ENCODE measurements at regions not wholly inside any gene's neighbourhood (a gene's known extent, or its start where the extent isn't known, plus 50 kb on each side); places are given as distances from the start of the nearest gene placed in this dataset.

DNA sequence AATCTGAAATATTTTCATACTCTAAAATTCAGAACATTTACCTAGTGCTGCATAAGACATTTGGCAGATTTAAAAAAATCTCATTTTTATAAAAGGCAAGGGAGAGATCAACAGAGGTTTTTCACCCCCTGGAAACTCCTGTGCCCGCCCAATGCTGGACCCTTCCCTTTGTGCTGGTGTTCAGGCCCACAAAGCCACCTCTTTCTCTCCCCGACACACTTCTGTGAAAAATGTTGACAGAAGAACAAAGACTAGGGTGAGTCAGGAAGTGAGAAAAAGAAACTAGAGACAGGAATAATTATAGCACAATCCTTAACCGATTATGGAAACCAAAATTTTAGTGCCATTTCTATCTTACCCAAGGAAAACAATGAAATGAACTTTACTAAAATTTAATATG, 197.7 kb upstream of the STXBP6 start:
- no peak for TF ChIP-seq POLR2AphosphoS5 (IDR thresholded peaks at IDR 0.05)
- TF ChIP-seq, protein P1, sequence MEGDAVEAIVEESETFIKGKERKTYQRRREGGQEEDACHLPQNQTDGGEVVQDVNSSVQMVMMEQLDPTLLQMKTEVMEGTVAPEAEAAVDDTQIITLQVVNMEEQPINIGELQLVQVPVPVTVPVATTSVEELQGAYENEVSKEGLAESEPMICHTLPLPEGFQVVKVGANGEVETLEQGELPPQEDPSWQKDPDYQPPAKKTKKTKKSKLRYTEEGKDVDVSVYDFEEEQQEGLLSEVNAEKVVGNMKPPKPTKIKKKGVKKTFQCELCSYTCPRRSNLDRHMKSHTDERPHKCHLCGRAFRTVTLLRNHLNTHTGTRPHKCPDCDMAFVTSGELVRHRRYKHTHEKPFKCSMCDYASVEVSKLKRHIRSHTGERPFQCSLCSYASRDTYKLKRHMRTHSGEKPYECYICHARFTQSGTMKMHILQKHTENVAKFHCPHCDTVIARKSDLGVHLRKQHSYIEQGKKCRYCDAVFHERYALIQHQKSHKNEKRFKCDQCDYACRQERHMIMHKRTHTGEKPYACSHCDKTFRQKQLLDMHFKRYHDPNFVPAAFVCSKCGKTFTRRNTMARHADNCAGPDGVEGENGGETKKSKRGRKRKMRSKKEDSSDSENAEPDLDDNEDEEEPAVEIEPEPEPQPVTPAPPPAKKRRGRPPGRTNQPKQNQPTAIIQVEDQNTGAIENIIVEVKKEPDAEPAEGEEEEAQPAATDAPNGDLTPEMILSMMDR (IDR thresholded peaks at IDR 0.05): no peak
- no peak for TF ChIP-seq POLR2A (IDR thresholded peaks at IDR 0.05; ENCODE audit: low read depth)
- TF ChIP-seq EP300 (IDR thresholded peaks at IDR 0.05): no peak
- Histone ChIP-seq H3K36me3 (no peaks in the 10 kb centered on the region), H3K9me3 (no peaks in the 10 kb centered on the region), H3K4me1 (no peaks in the 10 kb centered on the region), H3K4me3 (no peak overlapping the region), H3K27me3 (no peaks in the 10 kb centered on the region), H3K27ac (replicated peaks in 1 of 4) (no peak overlapping the region)
- intact Hi-C loops (cut with DNase I): no loop called here
- no peak for DNase-seq (ENCODE audit: extremely low spot score)
- 65% methylated on average over 3 of the region's 3 CpGs for WGBS

DNA sequence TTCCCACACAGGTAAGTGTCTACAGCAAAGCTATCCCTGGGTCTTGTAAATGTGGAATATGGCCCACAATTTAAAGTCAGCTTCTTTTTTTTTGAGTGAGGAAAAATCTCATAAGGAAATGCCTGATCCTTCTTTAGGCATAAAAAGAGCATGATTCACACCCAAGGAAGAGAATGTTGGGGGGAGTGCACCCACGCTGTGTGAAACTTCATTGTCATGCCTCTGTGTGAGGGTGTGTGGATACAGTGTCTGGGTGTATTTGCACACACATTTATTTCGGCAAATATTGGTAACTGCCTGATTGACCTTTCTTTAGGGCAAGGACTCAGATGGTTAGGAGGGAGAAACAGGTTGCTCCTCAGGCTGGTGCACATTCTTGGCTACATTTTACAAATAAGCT, 196.8 kb upstream of the STXBP6 start:
- Histone ChIP-seq H3K27ac (replicated peaks in 1 of 4) (no peak overlapping the region), H3K27me3 (no peaks in the 10 kb centered on the region), H3K9me3 (no peaks in the 10 kb centered on the region), H3K36me3 (no peaks in the 10 kb centered on the region), H3K4me1 (no peaks in the 10 kb centered on the region), H3K4me3 (no peak overlapping the region)
- 75% methylated on average over 2 of the region's 2 CpGs for WGBS
- TF ChIP-seq EP300 (IDR thresholded peaks at IDR 0.05) (no peak), POLR2A (IDR thresholded peaks at IDR 0.05; ENCODE audit: low read depth) (no peak), POLR2AphosphoS5 (IDR thresholded peaks at IDR 0.05) (no peak)
- TF ChIP-seq, protein P1 (IDR thresholded peaks at IDR 0.05): no peak
- intact Hi-C loops (cut with DNase I): no loop called here
- DNase-seq (ENCODE audit: extremely low spot score): no peak

DNA sequence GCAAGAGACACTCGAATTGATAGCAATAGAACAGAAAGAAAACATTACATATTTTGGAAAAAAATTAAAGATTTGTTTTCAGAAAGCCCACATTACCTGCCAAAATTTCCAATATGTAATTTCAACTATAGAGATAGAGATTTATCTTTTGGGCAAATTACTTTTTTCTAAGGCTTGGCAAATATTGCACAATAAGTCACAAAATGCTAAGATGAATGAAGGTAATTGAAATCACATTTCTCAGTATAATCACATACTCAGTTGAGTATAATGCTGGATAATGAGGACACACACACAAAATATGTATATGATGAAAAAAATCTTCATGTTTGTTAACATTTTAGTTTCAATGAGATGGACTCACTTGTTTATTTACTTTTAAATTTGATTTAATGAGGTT, 189.2 kb upstream of the STXBP6 start:
- Histone ChIP-seq H3K4me1 (no peaks in the 10 kb centered on the region), H3K4me3 (no peak overlapping the region), H3K27me3 (no peaks in the 10 kb centered on the region), H3K36me3 (no peaks in the 10 kb centered on the region), H3K27ac (replicated peaks in 1 of 4) (no peak overlapping the region), H3K9me3 (no peaks in the 10 kb centered on the region)
- WGBS: 56% methylated on average over 1 of the region's 1 CpG
- intact Hi-C loops (cut with DNase I): no loop called here
- no peak for DNase-seq (ENCODE audit: extremely low spot score)
- TF ChIP-seq EP300 (IDR thresholded peaks at IDR 0.05) (no peak), POLR2A (IDR thresholded peaks at IDR 0.05; ENCODE audit: low read depth) (no peak), POLR2AphosphoS5 (IDR thresholded peaks at IDR 0.05) (no peak)
- TF ChIP-seq, protein P1 (IDR thresholded peaks at IDR 0.05): no peak

DNA sequence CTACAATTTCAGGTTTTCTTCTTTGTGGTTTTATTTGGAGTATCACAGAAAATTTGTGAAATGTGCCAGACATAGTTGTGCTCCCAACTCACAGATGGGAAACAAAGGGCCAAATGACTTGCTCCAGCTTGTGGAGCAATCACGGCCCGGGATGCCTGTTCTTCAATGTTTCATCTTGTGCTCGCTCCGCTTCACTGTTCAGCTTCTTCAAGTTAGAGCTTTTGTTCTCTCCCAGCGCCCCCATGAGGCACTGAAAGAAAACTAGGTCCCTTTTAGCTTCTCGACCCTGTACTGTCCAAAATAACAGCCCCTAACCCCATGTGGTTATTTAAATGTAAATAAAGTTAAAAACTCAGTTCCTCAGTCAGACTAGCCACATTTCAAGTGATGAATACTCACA, 187.9 kb upstream of the STXBP6 start:
- WGBS: 21% methylated on average over 6 of the region's 6 CpGs
- Histone ChIP-seq H3K9me3 (no peaks in the 10 kb centered on the region), H3K4me3 (no peak overlapping the region), H3K27me3 (no peaks in the 10 kb centered on the region), H3K4me1 (no peaks in the 10 kb centered on the region), H3K36me3 (no peaks in the 10 kb centered on the region), H3K27ac (replicated peaks in 1 of 4) (no peak overlapping the region)
- no peak for TF ChIP-seq POLR2AphosphoS5 (IDR thresholded peaks at IDR 0.05)
- intact Hi-C loops (cut with DNase I): no loop called here
- no peak for DNase-seq (ENCODE audit: extremely low spot score)

DNA sequence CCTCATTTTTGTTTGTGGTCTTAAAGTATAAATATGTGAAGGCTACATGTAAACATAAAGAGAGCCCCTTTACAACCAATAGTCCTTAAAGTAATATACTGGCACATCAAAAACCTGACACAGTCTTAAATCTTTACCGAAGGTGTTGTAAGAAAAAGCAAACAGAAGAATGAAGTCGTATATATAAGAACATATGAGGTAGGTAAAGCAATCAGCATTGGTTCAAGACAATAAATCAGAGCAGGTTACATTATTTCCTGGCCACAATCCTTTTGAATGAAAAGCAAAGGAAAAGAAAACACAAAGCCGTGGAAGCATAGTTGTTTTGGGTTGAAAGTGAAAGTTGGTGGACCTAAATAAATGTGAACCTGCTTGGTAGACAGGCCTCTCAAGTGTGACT, 183.7 kb upstream of the STXBP6 start:
- intact Hi-C loops (cut with DNase I): no loop called here
- DNase-seq (ENCODE audit: extremely low spot score): no peak
- peaks cover 0 to 4% (median 0%) of the 10 kb centered on the region in 4 donors for H3K9me3 ChIP-seq
- 46% methylated on average over 3 of the region's 3 CpGs for WGBS
- no peaks in the 10 kb centered on the region for H3K36me3 ChIP-seq
- TF ChIP-seq POLR2AphosphoS5 (IDR thresholded peaks at IDR 0.05) (no peak), POLR2A (IDR thresholded peaks at IDR 0.05; ENCODE audit: low read depth) (no peak), EP300 (IDR thresholded peaks at IDR 0.05) (no peak)
- TF ChIP-seq, protein P1 (IDR thresholded peaks at IDR 0.05): no peak
- no peak overlapping the region for H3K27ac ChIP-seq (replicated peaks in 1 of 4)
- H3K4me3 ChIP-seq: no peak overlapping the region
- peaks cover 0 to 6% (median 3%) of the 10 kb centered on the region in 4 donors for H3K4me1 ChIP-seq
- H3K27me3 ChIP-seq: no peaks in the 10 kb centered on the region

All from esophagus muscularis mucosa (tissue), 4 donors.